NT2/D1 (cell line): ENCODE measurements at regions not wholly inside any gene's neighbourhood (a gene's known extent, or its start where the extent isn't known, plus 50 kb on each side); places are given as distances from the start of the nearest gene placed in this dataset.

Experiments
- SUZ12 ChIP-seq: IDR thresholded peaks from 2 replicates; pipeline ENCODE4 v1.6.1; 2011; ENCODE audit not compliant: insufficient read length, insufficient read depth; ENCODE audit errors: extremely low read depth
- YY1 ChIP-seq: IDR thresholded peaks from 2 replicates; pipeline ENCODE4 v1.6.1; 2011; ENCODE audit not compliant: insufficient read length, insufficient read depth
- ZNF274 ChIP-seq: IDR thresholded peaks from 2 replicates; pipeline ENCODE4 v1.6.1; 2011; ENCODE audit warnings: mild to moderate bottlenecking, low read depth, low read length

GRCh38 chr21:27240839-27241238 lies 274.0 kb upstream of the ADAMTS5 start:
- TF ChIP-seq YY1: no peak
- TF ChIP-seq SUZ12: no peak
- no peak for TF ChIP-seq ZNF274
